ENCODE measurements at regions not wholly inside any gene's neighbourhood (a gene's known extent, or its start where the extent isn't known, plus 50 kb on each side); places are given as distances from the start of the nearest gene placed in this dataset.

DNA sequence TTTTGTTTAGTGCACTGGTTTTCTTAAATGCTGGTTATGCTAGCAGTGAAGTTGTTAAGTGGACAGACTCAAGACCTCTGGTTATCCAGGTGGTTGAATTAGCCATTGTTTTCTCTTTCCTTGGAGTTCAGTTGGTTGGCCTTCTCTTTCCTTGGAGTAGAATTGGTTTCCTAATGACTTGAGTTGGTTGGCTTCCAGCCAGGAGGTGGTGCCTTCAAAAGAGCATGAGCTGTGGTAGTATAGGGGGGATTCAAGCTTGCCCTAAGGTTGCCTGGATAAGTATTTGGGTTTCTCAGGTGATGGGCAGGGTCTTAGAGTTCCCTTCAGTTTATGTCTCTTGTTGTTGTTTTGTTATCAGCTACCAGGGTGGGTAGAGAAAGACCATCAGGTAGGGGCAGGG is 92.5 kb downstream of the ATP23 start:
- TF ChIP-seq, protein P1, sequence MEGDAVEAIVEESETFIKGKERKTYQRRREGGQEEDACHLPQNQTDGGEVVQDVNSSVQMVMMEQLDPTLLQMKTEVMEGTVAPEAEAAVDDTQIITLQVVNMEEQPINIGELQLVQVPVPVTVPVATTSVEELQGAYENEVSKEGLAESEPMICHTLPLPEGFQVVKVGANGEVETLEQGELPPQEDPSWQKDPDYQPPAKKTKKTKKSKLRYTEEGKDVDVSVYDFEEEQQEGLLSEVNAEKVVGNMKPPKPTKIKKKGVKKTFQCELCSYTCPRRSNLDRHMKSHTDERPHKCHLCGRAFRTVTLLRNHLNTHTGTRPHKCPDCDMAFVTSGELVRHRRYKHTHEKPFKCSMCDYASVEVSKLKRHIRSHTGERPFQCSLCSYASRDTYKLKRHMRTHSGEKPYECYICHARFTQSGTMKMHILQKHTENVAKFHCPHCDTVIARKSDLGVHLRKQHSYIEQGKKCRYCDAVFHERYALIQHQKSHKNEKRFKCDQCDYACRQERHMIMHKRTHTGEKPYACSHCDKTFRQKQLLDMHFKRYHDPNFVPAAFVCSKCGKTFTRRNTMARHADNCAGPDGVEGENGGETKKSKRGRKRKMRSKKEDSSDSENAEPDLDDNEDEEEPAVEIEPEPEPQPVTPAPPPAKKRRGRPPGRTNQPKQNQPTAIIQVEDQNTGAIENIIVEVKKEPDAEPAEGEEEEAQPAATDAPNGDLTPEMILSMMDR (IDR thresholded peaks at IDR 0.05), result no peak
- no peak for TF ChIP-seq ZFX (IDR thresholded peaks at IDR 0.05; ENCODE audit: borderline replicate concordance)
